Spleen (tissue), 11 donors: ENCODE measurements at regions not wholly inside any gene's neighbourhood (a gene's known extent, or its start where the extent isn't known, plus 50 kb on each side); places are given as distances from the start of the nearest gene placed in this dataset.

ENCODE experiments used
- DNase-seq: peaks from one replicate; pipeline ENCODE4 v3.0.0-alpha.2; 2020
- H3K27ac ChIP-seq, 8 donors: fragments of 200-600 bp; sonication (generic) in 7 of 8; 1 replicate in 4 of 8; 2 replicates in 4 of 8; pipeline versions ENCODE4 v1.5.0 to v1.8.0; 2016 to 2021; ENCODE audit warnings: inconsistent platforms in 4 of 8, mild to moderate bottlenecking in 4 of 8, moderate library complexity in 1 of 8
- H3K27me3 ChIP-seq, 7 donors: fragments of 200-600 bp; sonication (generic) in 6 of 7; replicated peaks in 1 of 7; 1 replicate in 4 of 7; 2 replicates in 3 of 7; pipeline versions ENCODE4 v1.5.0 to v1.8.0; 2016 to 2021; ENCODE audit warnings: inconsistent platforms in 3 of 7, mild to moderate bottlenecking in 1 of 7
- H3K36me3 ChIP-seq, 6 donors: fragments of 200-600 bp; sonication (generic) in 5 of 6; 1 replicate in 4 of 6; 2 replicates in 2 of 6; pipeline versions ENCODE4 v1.5.0 to v1.8.0; 2016 to 2021; ENCODE audit warnings: inconsistent platforms in 2 of 6
- H3K4me1 ChIP-seq, 6 donors: fragments of 200-600 bp; sonication (generic) in 5 of 6; 1 replicate in 3 of 6; 2 replicates in 3 of 6; pipeline versions ENCODE4 v1.5.0 to v1.8.0; 2016 to 2021; ENCODE audit warnings: inconsistent platforms in 3 of 6
- H3K4me3 ChIP-seq, 8 donors: fragments of 200-600 bp; sonication (generic) in 7 of 8; 1 replicate in 4 of 8; 2 replicates in 4 of 8; pipeline versions ENCODE4 v1.5.0 to v1.8.0; 2016 to 2021; ENCODE audit warnings: inconsistent platforms in 4 of 8, mild to moderate bottlenecking in 4 of 8, moderate library complexity in 2 of 8
- H3K9me3 ChIP-seq, 8 donors: fragments of 200-600 bp; sonication (generic) in 7 of 8; 1 replicate in 4 of 8; 2 replicates in 4 of 8; pipeline versions ENCODE4 v1.5.0 to v1.8.0; 2016 to 2021; ENCODE audit warnings: inconsistent platforms in 4 of 8
- CTCF ChIP-seq, 11 experiments: fragments of 200-600 bp in 7 of 11; fragments of 450-650 bp in 4 of 11; sonication (generic) in 4 of 11; IDR thresholded peaks in 8 of 11; conservative IDR thresholded peaks in 3 of 11; 1 replicate in 7 of 11; 2 replicates in 4 of 11; pipeline versions ENCODE4 v1.4.0 to v1.8.0; 2016 to 2021; ENCODE audit warnings: antibody characterized with exemption in 11 of 11, inconsistent platforms in 4 of 11, mild to moderate bottlenecking in 1 of 11
- POLR2A ChIP-seq, 3 donors: fragments of 450-650 bp; IDR thresholded peaks; one replicate each; pipeline ENCODE4 v1.5.1; 2017; ENCODE audit warnings: antibody characterized with exemption in 3 of 3, mild to moderate bottlenecking in 1 of 3
- POLR2AphosphoS5 ChIP-seq, 3 donors: sonication (generic); formaldehyde crosslinking; IDR thresholded peaks; one replicate each; pipeline ENCODE4 v1.5.1; 2017; ENCODE audit warnings: antibody characterized with exemption in 3 of 3
- WGBS, 5 donors: extraction: QIAGEN DNeasy Blood & Tissue Kit in 3 of 5; methylation state at CpG; one replicate each; pipeline versions ENCODE4 v1.1.5 to v1.1.7; 2013 to 2018; 5-methylcytosine and 5-hydroxymethylcytosine counted together
- intact Hi-C: fragments of 100-400 bp; cut with DNase I; formaldehyde crosslinking; loops from one replicate; pipeline ENCODE4 v1.15.0; 2023; ENCODE audit warnings: low total_unique reads
- donor health status: healthy with polysubstance abuse.
- donor health status: DM: no; HTN: no; CAD: no; lungs with moderate emphysema.
- donor health status: DM: no; HTN: no; CAD: no.
- donor health status: Bipolar disorder and iron deficiency.
- donor health status: healthy.
- donor health status: DM: no; HTN: no; CAD: no.
- donor health status: DM: yes; HTN: yes; CAD: no.

- Histone ChIP-seq H3K4me1 (no peaks in the 10 kb centered on the region), H3K36me3 (no peaks in the 10 kb centered on the region), H3K27me3 (no peaks in the 10 kb centered on the region), H3K4me3 (no peak overlapping the region), H3K27ac (no peak overlapping the region), H3K9me3 (no peaks in the 10 kb centered on the region)
- DNase-seq: no peak
- 7 to 16% (median 8%) methylated on average over 1 of the region's 1 CpG; no CpG with 5 or more reads in 2 of the 5 donors for WGBS, 5 donors
- intact Hi-C loops: no loop called here
- TF ChIP-seq POLR2A (IDR thresholded peaks at IDR 0.05): no peak
- peak in 1 of 11 experiments; percentile 11 for TF ChIP-seq CTCF (IDR thresholded peaks at IDR 0.05 in 8 of 11, conservative IDR thresholded peaks at IDR 0.05 in 3 of 11)
- no peak for TF ChIP-seq POLR2AphosphoS5 (IDR thresholded peaks at IDR 0.05)
Measured at GRCh38 chrY:4483693-4484092, 516.4 kb upstream of the PCDH11Y start.
